Neuron (in vitro differentiated cells): ENCODE measurements at regions not wholly inside any gene's neighbourhood (a gene's known extent, or its start where the extent isn't known, plus 50 kb on each side); places are given as distances from the start of the nearest gene placed in this dataset.
"Not testable (repeated sequence)": the region's sequence is repeated elsewhere in the genome, so short reads cannot be mapped to it uniquely, and the experiment has no call there.

Source experiments
- H2AFZ ChIP-seq: one replicate; pipeline ENCODE4 v1.6.1; 2013; ENCODE audit warnings: low read depth, mild to moderate bottlenecking, inconsistent platforms, low read length, moderate library complexity
- H3K27me3 ChIP-seq: one replicate; pipeline ENCODE4 v1.6.1; 2013; ENCODE audit warnings: low read length; ENCODE audit not compliant: insufficient read depth
- H3K36me3 ChIP-seq: one replicate; pipeline ENCODE4 v1.6.1; 2013; ENCODE audit warnings: low read length; ENCODE audit not compliant: insufficient read depth
- H3K4me1 ChIP-seq: one replicate; pipeline ENCODE4 v1.6.1; 2013; ENCODE audit warnings: low read length; ENCODE audit not compliant: insufficient read depth
- H3K4me3 ChIP-seq: 2 replicates; pipeline ENCODE4 v1.5.1; 2013; ENCODE audit warnings: mild to moderate bottlenecking, low read length, moderate library complexity
- H3K9me3 ChIP-seq: one replicate; pipeline ENCODE4 v1.6.1; 2013; ENCODE audit warnings: low read length

DNA sequence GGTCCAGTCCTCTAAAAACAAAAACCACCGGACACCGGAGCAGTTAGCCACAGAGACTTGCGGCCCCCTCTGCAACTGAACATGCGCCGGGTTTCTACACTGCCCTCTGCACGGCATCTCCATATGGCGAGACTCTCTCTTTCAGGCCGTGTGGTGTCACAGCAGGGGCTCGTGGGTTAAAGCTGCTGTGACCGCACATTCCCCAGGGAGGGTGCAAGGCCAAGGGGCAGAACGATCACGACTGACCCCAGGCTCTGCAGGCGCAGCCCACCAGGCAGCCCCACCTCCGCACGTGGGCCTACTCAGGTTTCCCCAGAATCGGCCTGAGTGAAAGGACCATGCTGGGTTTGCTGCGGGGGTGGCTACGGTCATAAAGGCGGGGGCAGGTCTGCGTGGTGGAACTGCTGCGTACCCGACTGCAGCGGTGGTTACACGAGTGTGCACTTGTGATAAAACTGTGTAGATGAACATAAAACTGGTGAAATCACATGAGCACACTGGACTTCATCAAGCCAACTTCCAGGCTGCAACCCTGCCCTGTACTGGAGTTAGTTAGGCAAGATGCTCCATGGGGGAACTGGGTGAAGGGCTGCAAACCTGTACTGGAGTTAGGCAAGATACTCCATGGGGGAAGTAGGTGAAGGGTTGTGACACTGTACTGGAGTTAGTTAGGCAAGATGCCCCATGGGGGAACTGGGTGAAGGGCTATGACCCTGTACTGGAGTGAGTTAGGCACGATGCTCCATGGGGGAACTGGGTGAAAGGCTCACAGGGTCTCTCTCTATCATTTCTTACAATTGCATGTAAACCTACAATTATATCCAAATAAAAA, 81.4 kb upstream of the PPP2R2D start:
- Histone ChIP-seq H3K27me3 (peaks cover 13% of the 10 kb centered on the region), H3K9me3 (no peaks in the 10 kb centered on the region), H2AFZ (no peak overlapping the region), H3K36me3 (no peaks in the 10 kb centered on the region), H3K4me3 (no peak overlapping the region), H3K4me1 (no peaks in the 10 kb centered on the region)

DNA sequence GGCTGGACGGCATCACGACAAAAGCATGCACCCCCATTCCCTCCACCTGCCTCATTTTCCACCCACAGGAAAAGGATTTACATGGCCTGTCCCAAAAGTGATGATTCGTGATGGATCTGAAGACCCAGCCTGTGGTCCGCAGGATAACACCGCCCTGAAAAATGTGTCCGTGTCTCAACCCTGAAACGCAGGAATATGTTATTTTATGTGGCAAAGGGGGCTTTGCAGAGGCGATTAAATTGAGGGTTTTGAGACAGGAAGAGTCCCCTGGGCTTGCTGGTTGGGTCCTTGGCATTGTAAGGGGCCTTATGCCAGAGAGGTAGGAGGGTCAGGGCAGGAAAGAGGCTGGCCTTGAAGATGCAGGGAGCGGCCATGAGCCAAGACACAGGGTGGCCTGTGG, 80.2 kb upstream of the PPP2R2D start:
- H3K27me3 ChIP-seq: peaks cover 13% of the 10 kb centered on the region

DNA sequence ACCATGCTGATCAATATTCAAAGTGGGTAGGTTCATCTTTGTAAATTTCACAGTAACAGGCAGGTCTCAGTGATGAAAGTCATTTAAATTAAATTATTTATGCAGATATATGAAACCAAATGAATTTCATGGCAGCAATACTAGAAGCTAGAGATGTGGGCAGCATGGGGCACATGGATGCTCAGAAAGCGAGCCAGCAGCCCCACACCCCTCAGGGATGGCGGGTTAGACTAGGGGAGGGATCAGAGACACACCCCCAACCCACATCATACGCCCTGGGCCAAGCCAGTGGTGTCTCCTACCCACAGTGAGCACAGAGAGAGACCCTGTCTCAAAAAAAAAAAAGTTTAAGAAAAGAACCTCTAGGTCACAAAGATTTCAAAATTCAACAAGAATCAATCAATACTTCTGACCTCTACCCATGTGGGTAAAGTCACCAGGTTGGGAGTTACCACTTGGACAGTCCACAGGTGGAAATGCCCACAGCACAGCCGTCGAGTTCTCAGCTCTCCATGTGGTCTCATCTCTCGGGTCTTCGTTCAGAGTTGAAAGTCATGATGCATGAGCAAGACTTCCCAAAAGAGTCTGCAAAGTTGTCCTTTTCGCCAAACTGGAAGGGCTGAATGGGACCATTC, 79.3 kb upstream of the PPP2R2D start:
- H3K27me3 ChIP-seq: peaks cover 7% of the 10 kb centered on the region
- no peaks in the 10 kb centered on the region for H3K36me3 ChIP-seq
- no peak overlapping the region for H2AFZ ChIP-seq
- H3K9me3 ChIP-seq: no peaks in the 10 kb centered on the region
- H3K4me3 ChIP-seq: no peak overlapping the region
- H3K4me1 ChIP-seq: no peaks in the 10 kb centered on the region

More for the DNA sequence above, 80.2 kb upstream of the PPP2R2D start:
- no peaks in the 10 kb centered on the region for H3K9me3 ChIP-seq
- no peak overlapping the region for H2AFZ ChIP-seq
- H3K4me1 ChIP-seq: no peaks in the 10 kb centered on the region
- H3K4me3 ChIP-seq: no peak overlapping the region
- no peaks in the 10 kb centered on the region for H3K36me3 ChIP-seq

- Histone ChIP-seq H3K4me3 (no peak overlapping the region), H3K9me3 (no peaks in the 10 kb centered on the region), H2AFZ (no peak overlapping the region)
Observed at GRCh38 chr10:131822013-131822691, 78.7 kb upstream of the PPP2R2D start.

DNA sequence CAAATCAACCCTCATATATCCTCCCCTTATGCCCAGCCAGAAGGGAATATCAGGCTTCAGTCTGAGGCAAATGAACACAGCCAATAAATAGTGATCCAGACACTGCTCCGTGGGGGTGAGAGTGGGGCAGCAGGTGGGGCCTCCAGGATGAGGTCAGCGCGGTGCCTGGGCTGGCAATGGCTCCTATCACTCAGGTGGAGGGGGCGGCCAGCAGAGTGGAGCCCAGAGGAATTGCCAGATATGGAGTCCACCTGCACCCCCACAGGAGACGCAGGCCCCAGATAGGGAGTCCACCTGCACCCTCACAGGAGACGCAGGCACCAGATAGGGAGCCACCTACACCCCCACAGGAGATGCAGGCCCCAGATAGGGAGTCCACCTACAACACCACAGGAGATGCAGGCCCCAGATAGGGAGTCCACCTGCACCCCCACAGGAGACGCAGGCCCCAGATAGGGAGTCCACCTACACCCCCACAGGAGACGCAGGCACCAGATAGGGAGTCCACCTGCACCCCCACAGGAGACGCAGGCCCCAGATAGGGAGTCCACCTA, 78.0 kb upstream of the PPP2R2D start:
- Histone ChIP-seq H3K36me3 (no peaks in the 10 kb centered on the region), H3K27me3 (peaks cover 7% of the 10 kb centered on the region), H3K4me3 (no peak overlapping the region), H3K4me1 (no peaks in the 10 kb centered on the region), H3K9me3 (no peaks in the 10 kb centered on the region), H2AFZ (no peak overlapping the region)

More at GRCh38 chr10:131822013-131822691, 78.7 kb upstream of the PPP2R2D start:
- peaks cover 7% of the 10 kb centered on the region for H3K27me3 ChIP-seq
- no peaks in the 10 kb centered on the region for H3K36me3 ChIP-seq
- H3K4me1 ChIP-seq: no peaks in the 10 kb centered on the region

- H3K4me3 ChIP-seq, H3K36me3 ChIP-seq, H3K27me3 ChIP-seq: not testable (repeated sequence)
Observed at GRCh38 chr10:131823601-131824099, 77.2 kb upstream of the PPP2R2D start.

GRCh38 chr10:131824371-131825149, 76.2 kb upstream of the PPP2R2D start:
- Histone ChIP-seq H3K36me3 (no peaks in the 10 kb centered on the region), H3K4me1 (no peaks in the 10 kb centered on the region), H3K4me3 (no peak overlapping the region)

More at GRCh38 chr10:131823601-131824099, 77.2 kb upstream of the PPP2R2D start:
- H2AFZ ChIP-seq, H3K4me1 ChIP-seq, H3K9me3 ChIP-seq: not testable (repeated sequence)

GRCh38 chr10:131825150-131825848, 75.5 kb upstream of the PPP2R2D start:
- H3K9me3 ChIP-seq: no peaks in the 10 kb centered on the region
- no peaks in the 10 kb centered on the region for H3K27me3 ChIP-seq
- H2AFZ ChIP-seq: no peak overlapping the region
- H3K4me3 ChIP-seq: no peak overlapping the region
- H3K4me1 ChIP-seq: no peaks in the 10 kb centered on the region
- H3K36me3 ChIP-seq: no peaks in the 10 kb centered on the region

More at GRCh38 chr10:131824371-131825149, 76.2 kb upstream of the PPP2R2D start:
- Histone ChIP-seq H3K27me3 (no peaks in the 10 kb centered on the region), H2AFZ (no peak overlapping the region), H3K9me3 (no peaks in the 10 kb centered on the region)

GRCh38 chr10:131825960-131826650, 74.7 kb upstream of the PPP2R2D start:
- Histone ChIP-seq H2AFZ (no peak overlapping the region), H3K27me3 (peaks cover 3% of the 10 kb centered on the region), H3K36me3 (no peaks in the 10 kb centered on the region), H3K4me1 (no peaks in the 10 kb centered on the region), H3K4me3 (no peak overlapping the region), H3K9me3 (no peaks in the 10 kb centered on the region)

GRCh38 chr10:131829156-131829930, 71.5 kb upstream of the PPP2R2D start:
- Histone ChIP-seq H3K9me3 (no peaks in the 10 kb centered on the region), H2AFZ (no peak overlapping the region), H3K4me1 (no peaks in the 10 kb centered on the region), H3K4me3 (no peak overlapping the region), H3K36me3 (no peaks in the 10 kb centered on the region), H3K27me3 (peaks cover 3% of the 10 kb centered on the region)
